Endodermal cell (in vitro differentiated cells): ENCODE measurements at regions not wholly inside any gene's neighbourhood (a gene's known extent, or its start where the extent isn't known, plus 50 kb on each side); places are given as distances from the start of the nearest gene placed in this dataset.

ENCODE experiments used
- DNase-seq: peaks from one replicate; pipeline ENCODE4 v3.0.0-alpha.2; 2017
- H3K27ac ChIP-seq: 2 replicates; pipeline ENCODE4 v1.5.1; 2013; ENCODE audit warnings: mild to moderate bottlenecking, low read depth, low read length, moderate library complexity
- H3K27me3 ChIP-seq: 2 replicates; pipeline ENCODE4 v1.6.1; 2013; ENCODE audit warnings: mild to moderate bottlenecking, low read length, moderate library complexity; ENCODE audit not compliant: insufficient read depth, control insufficient read depth, poor library complexity, severe bottlenecking
- H3K36me3 ChIP-seq: 2 replicates; pipeline ENCODE4 v1.7.0; 2013; ENCODE audit warnings: mild to moderate bottlenecking, low read length, moderate library complexity; ENCODE audit not compliant: control insufficient read depth, insufficient read depth
- H3K4me1 ChIP-seq: one replicate; pipeline ENCODE4 v1.7.0; 2013; ENCODE audit warnings: low read length; ENCODE audit not compliant: control insufficient read depth, insufficient read depth
- H3K4me3 ChIP-seq: 2 replicates; pipeline ENCODE4 v1.5.1; 2013; ENCODE audit warnings: mild to moderate bottlenecking, low read length, moderate library complexity
- H3K9ac ChIP-seq: 2 replicates; pipeline ENCODE4 v1.6.1; 2013; ENCODE audit warnings: mild to moderate bottlenecking, low read length, moderate library complexity; ENCODE audit not compliant: poor library complexity, severe bottlenecking; ENCODE audit errors: extremely low read depth
- H3K9me3 ChIP-seq: 2 replicates; pipeline ENCODE4 v1.6.1; 2013; ENCODE audit warnings: mild to moderate bottlenecking, low read length, moderate library complexity; ENCODE audit not compliant: control insufficient read depth
- H3K27ac Mint-ChIP-seq: 2 replicates; pipeline ENCODE4 v1.8.0; 2020; ENCODE audit warnings: mixed read lengths
- H3K27me3 Mint-ChIP-seq: 2 replicates; pipeline ENCODE4 v1.8.0; 2021; ENCODE audit warnings: mild to moderate bottlenecking, mixed read lengths; ENCODE audit not compliant: insufficient read depth
- H3K36me3 Mint-ChIP-seq: 2 replicates; pipeline ENCODE4 v1.8.0; 2020; ENCODE audit warnings: low read depth, mixed read lengths
- H3K4me1 Mint-ChIP-seq: 2 replicates; pipeline ENCODE4 v1.8.0; 2020; ENCODE audit warnings: mixed read lengths
- H3K4me3 Mint-ChIP-seq: 2 replicates; pipeline ENCODE4 v1.8.0; 2020; ENCODE audit warnings: mild to moderate bottlenecking, moderate library complexity, mixed read lengths
- H3K9me3 Mint-ChIP-seq: 2 replicates; pipeline ENCODE4 v1.8.0; 2020; ENCODE audit warnings: mild to moderate bottlenecking, mixed read lengths
- whole genome bisulfite sequencing, 2 experiments: methylation state at CpG; one replicate each; pipeline versions ENCODE4 v1.1.5 to v1.1.7; 2013; ENCODE audit warnings: missing lambda C conversion rate in 2 of 2, mixed read lengths in 1 of 2; ENCODE audit not compliant: insufficient coverage in 1 of 2, insufficient read length in 1 of 2; 5-methylcytosine and 5-hydroxymethylcytosine counted together
- TF ChIP-seq, protein P1 (sequence below): fragments of 200-600 bp; sonication (generic); conservative IDR thresholded peaks from 2 replicates; pipeline ENCODE4 v1.5.0; 2021; ENCODE audit warnings: antibody characterized with exemption, mild to moderate bottlenecking

DNA sequence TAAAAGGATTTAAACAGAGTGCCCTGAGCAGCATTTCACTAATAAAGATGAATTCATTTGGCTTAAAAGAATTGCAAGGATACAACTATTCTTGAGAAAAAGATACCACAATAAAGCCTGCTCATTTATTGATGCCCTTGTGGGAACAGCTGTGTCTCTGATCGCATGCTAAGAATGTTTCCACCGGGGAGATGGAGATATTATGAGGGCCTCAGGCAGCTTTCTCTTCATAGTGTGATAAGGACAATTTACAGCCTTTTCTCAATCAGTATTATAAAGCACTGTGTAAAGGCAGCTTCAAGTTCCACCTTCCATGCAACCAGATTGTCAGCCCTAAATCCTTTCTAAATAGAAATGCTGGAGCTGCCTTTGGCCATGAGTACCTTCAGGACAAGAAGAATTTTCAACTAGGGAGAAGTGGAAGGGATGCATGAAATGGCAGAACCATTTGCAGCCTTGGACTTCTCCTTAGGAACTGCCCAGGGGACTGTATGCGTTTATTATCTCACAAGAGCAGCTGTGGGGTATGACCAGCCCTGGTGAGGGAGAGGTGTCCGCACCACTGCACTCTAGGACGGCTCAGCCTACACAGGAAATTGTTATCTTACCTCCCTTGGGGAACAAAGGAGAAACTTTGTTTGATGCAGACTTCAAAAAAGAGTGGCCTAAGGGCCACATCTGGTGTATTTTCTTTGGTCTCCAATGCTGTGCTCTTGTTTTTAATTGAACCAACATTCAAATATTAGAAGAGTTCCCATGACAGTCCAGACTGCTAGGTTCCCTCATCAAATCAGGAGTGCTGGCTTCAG, 116.9 kb upstream of the PCGF5 start:
- H3K9me3 ChIP-seq = peaks cover 10% of the 10 kb centered on the region
- peaks cover 16% of the 10 kb centered on the region for H3K9me3 Mint-ChIP-seq
- H3K36me3 Mint-ChIP-seq = no peaks in the 10 kb centered on the region
- DNase-seq = no peak
- H3K27me3 ChIP-seq = no peaks in the 10 kb centered on the region
- WGBS, 2 experiments = 78 to 82% methylated on average over 2 to 5 of the region's 5 CpGs
- H3K27ac ChIP-seq = no peak overlapping the region
- H3K4me1 Mint-ChIP-seq = peaks cover 16% of the 10 kb centered on the region
- peaks cover 15% of the 10 kb centered on the region for H3K27me3 Mint-ChIP-seq
- TF ChIP-seq, protein P1, sequence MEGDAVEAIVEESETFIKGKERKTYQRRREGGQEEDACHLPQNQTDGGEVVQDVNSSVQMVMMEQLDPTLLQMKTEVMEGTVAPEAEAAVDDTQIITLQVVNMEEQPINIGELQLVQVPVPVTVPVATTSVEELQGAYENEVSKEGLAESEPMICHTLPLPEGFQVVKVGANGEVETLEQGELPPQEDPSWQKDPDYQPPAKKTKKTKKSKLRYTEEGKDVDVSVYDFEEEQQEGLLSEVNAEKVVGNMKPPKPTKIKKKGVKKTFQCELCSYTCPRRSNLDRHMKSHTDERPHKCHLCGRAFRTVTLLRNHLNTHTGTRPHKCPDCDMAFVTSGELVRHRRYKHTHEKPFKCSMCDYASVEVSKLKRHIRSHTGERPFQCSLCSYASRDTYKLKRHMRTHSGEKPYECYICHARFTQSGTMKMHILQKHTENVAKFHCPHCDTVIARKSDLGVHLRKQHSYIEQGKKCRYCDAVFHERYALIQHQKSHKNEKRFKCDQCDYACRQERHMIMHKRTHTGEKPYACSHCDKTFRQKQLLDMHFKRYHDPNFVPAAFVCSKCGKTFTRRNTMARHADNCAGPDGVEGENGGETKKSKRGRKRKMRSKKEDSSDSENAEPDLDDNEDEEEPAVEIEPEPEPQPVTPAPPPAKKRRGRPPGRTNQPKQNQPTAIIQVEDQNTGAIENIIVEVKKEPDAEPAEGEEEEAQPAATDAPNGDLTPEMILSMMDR = no peak
- H3K4me3 ChIP-seq = peak overlapping the region; percentile 19
- H3K9ac ChIP-seq = no peak overlapping the region
- no peak overlapping the region for H3K27ac Mint-ChIP-seq
- no peak overlapping the region for H3K4me3 Mint-ChIP-seq
- H3K36me3 ChIP-seq = no peaks in the 10 kb centered on the region
- peaks cover 3% of the 10 kb centered on the region for H3K4me1 ChIP-seq

DNA sequence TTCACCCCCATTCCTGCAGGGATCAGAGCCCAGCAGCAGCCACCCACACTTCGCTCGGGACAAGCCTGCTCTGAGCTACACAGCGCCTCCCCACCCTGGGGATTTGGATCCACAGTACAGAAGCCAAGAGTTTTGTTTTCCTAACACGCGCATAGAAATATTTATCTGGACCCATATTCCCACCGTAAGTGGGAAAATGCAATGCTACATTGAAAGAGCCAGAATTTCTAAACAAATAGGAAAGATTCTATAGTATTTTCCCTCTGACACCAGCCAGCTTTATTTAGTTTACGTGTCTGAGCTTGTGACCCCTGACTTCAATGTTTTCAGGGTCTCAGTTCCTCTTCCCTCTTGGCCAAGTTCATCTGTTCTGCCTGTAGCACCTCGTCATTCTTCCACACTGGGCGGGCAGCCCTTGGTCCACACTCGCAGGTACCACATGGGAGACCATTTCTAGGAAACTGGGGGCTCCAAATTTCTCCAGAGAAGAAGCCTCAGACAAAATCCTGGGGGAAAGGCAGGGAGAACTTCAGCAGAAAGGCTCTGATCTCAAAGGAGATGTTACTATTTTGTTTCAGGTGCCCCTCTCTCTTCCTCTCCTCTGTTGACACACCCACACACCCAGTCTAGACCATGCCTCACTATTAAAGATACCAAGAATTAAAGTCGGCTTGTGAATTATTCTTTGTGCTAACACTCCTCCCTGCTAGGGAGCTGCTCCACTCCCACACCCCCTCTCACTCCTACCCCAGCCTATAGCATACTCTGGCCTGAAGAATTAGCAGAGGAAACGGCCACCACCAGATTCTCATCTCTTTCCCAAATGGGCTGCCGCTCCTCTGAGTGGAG, 116.0 kb upstream of the PCGF5 start:
- DNase-seq = no peak

GRCh38 chr10:91105269-91105668, 115.2 kb upstream of the PCGF5 start:
- Mint-ChIP-seq H3K4me1 (peaks cover 16% of the 10 kb centered on the region), H3K9me3 (peaks cover 15% of the 10 kb centered on the region), H3K27ac (no peak overlapping the region), H3K4me3 (no peak overlapping the region), H3K27me3 (peaks cover 15% of the 10 kb centered on the region), H3K36me3 (no peaks in the 10 kb centered on the region)
- Histone ChIP-seq H3K36me3 (no peaks in the 10 kb centered on the region), H3K9ac (no peak overlapping the region), H3K4me3 (no peak overlapping the region), H3K27me3 (no peaks in the 10 kb centered on the region), H3K9me3 (peaks cover 5% of the 10 kb centered on the region), H3K27ac (no peak overlapping the region), H3K4me1 (peaks cover 3% of the 10 kb centered on the region)
- TF ChIP-seq, protein P1 = no peak
- 92 to 100% methylated on average over 2 of the region's 2 CpGs for WGBS, 2 experiments
- no peak for DNase-seq

More for the DNA sequence above, 116.0 kb upstream of the PCGF5 start:
- Mint-ChIP-seq H3K27me3 (peaks cover 15% of the 10 kb centered on the region), H3K9me3 (peaks cover 15% of the 10 kb centered on the region), H3K36me3 (no peaks in the 10 kb centered on the region), H3K4me3 (no peak overlapping the region), H3K27ac (no peak overlapping the region), H3K4me1 (peaks cover 16% of the 10 kb centered on the region)
- Histone ChIP-seq H3K27me3 (no peaks in the 10 kb centered on the region), H3K36me3 (no peaks in the 10 kb centered on the region), H3K4me1 (peaks cover 3% of the 10 kb centered on the region), H3K27ac (no peak overlapping the region), H3K9me3 (peaks cover 5% of the 10 kb centered on the region), H3K4me3 (no peak overlapping the region), H3K9ac (no peak overlapping the region)
- TF ChIP-seq, protein P1 = no peak
- 81 to 87% methylated on average over 9 to 13 of the region's 13 CpGs for WGBS, 2 experiments
